ENCODE measurements at regions not wholly inside any gene's neighbourhood (a gene's known extent, or its start where the extent isn't known, plus 50 kb on each side); places are given as distances from the start of the nearest gene placed in this dataset.
"Not testable (repeated sequence)": the region's sequence is repeated elsewhere in the genome, so short reads cannot be mapped to it uniquely, and the experiment has no call there.

GRCh38 chr5:105195765-105196164 lies 1633.2 kb upstream of the NUDT12 start:
- H3K27ac ChIP-seq = no peak overlapping the region
- TF ChIP-seq ZFX (IDR thresholded peaks at IDR 0.05) = no peak
- TF ChIP-seq CTCF (conservative IDR thresholded peaks at IDR 0.05) = no peak

- no peak overlapping the region for H3K27ac ChIP-seq
- TF ChIP-seq ZFX (IDR thresholded peaks at IDR 0.05) (no peak), CTCF (conservative IDR thresholded peaks at IDR 0.05) (no peak)
Measured at GRCh38 chr5:105172918-105173317, 1610.3 kb upstream of the NUDT12 start.

GRCh38 chr5:105168806-105169205 lies 1606.2 kb upstream of the NUDT12 start:
- TF ChIP-seq ZFX (IDR thresholded peaks at IDR 0.05) (no peak), CTCF (conservative IDR thresholded peaks at IDR 0.05) (no peak)
- H3K27ac ChIP-seq = no peak overlapping the region

GRCh38 chr5:105167092-105167491 lies 1604.5 kb upstream of the NUDT12 start:
- TF ChIP-seq CTCF (conservative IDR thresholded peaks at IDR 0.05) = no peak
- no peak for TF ChIP-seq ZFX (IDR thresholded peaks at IDR 0.05)

GRCh38 chr5:105163547-105163946 lies 1601.0 kb upstream of the NUDT12 start:
- no peak overlapping the region for H3K27ac ChIP-seq
- TF ChIP-seq ZFX (IDR thresholded peaks at IDR 0.05) (no peak), CTCF (conservative IDR thresholded peaks at IDR 0.05) (no peak)

More at GRCh38 chr5:105167092-105167491, 1604.5 kb upstream of the NUDT12 start:
- H3K27ac ChIP-seq = no peak overlapping the region

- H3K27ac ChIP-seq = not testable (repeated sequence)
Measured at GRCh38 chr5:105162557-105162956, 1600.0 kb upstream of the NUDT12 start.

GRCh38 chr5:105158526-105158925 lies 1595.9 kb upstream of the NUDT12 start:
- no peak for TF ChIP-seq CTCF (conservative IDR thresholded peaks at IDR 0.05)
- no peak for TF ChIP-seq ZFX (IDR thresholded peaks at IDR 0.05)
- H3K27ac ChIP-seq = no peak overlapping the region

- TF ChIP-seq ZFX (IDR thresholded peaks at IDR 0.05) (no peak), CTCF (conservative IDR thresholded peaks at IDR 0.05) (no peak)
Measured at GRCh38 chr5:105150323-105150722, 1587.7 kb upstream of the NUDT12 start.

More at GRCh38 chr5:105150323-105150722, 1587.7 kb upstream of the NUDT12 start:
- H3K27ac ChIP-seq = no peak overlapping the region
